ENCODE measurements at regions not wholly inside any gene's neighbourhood (a gene's known extent, or its start where the extent isn't known, plus 50 kb on each side); places are given as distances from the start of the nearest gene placed in this dataset.

GRCh38 chr14:71366861-71367260 is 459.6 kb downstream of the PCNX1 start:
- TF ChIP-seq CTCF (IDR thresholded peaks at IDR 0.05) (no peak), POLR2AphosphoS5 (IDR thresholded peaks at IDR 0.05) (no peak), POLR2A (IDR thresholded peaks at IDR 0.05) (no peak)
- H3K27ac ChIP-seq = no peak overlapping the region
- WGBS = 96% methylated on average over 4 of the region's 4 CpGs
- H3K36me3 ChIP-seq = no peaks in the 10 kb centered on the region
- no peaks in the 10 kb centered on the region for H3K9me3 ChIP-seq
- H3K4me3 ChIP-seq = no peak overlapping the region
- no peaks in the 10 kb centered on the region for H3K4me1 ChIP-seq (replicated peaks)
- intact Hi-C loops (cut with DNase I) = no loop called here
- H3K27me3 ChIP-seq (replicated peaks; ENCODE audit: insufficient read depth) = no peaks in the 10 kb centered on the region
- DNase-seq (ENCODE audit: low spot score) = no peak

GRCh38 chr14:71371711-71372396 is 464.6 kb downstream of the PCNX1 start:
- WGBS = 27% methylated on average over 2 of the region's 2 CpGs
- peak overlapping the region in 1 of 2 donors; percentile 5 for H3K27ac ChIP-seq
- H3K36me3 ChIP-seq = no peaks in the 10 kb centered on the region
- no peaks in the 10 kb centered on the region for H3K9me3 ChIP-seq
- no peak overlapping the region for H3K4me3 ChIP-seq
- no peak for DNase-seq (ENCODE audit: low spot score)
- H3K27me3 ChIP-seq (replicated peaks; ENCODE audit: insufficient read depth) = no peaks in the 10 kb centered on the region
- TF ChIP-seq POLR2A (IDR thresholded peaks at IDR 0.05) = no peak
- TF ChIP-seq POLR2AphosphoS5 (IDR thresholded peaks at IDR 0.05) = no peak
- TF ChIP-seq CTCF (IDR thresholded peaks at IDR 0.05) = no peak
- H3K4me1 ChIP-seq (replicated peaks) = no peaks in the 10 kb centered on the region
- intact Hi-C loops (cut with DNase I) = no loop called here

- no peaks in the 10 kb centered on the region for H3K9me3 ChIP-seq
- no peak for TF ChIP-seq POLR2A (IDR thresholded peaks at IDR 0.05)
- peak; percentile 87 for TF ChIP-seq POLR2AphosphoS5 (IDR thresholded peaks at IDR 0.05)
- no peak overlapping the region for H3K4me3 ChIP-seq
- intact Hi-C loops (cut with DNase I) = no loop called here
- peak; percentile 16 for DNase-seq (ENCODE audit: low spot score)
- 40% methylated on average over 4 of the region's 4 CpGs for WGBS
- no peaks in the 10 kb centered on the region for H3K27me3 ChIP-seq (replicated peaks; ENCODE audit: insufficient read depth)
- no peaks in the 10 kb centered on the region for H3K36me3 ChIP-seq
- no peaks in the 10 kb centered on the region for H3K4me1 ChIP-seq (replicated peaks)
- H3K27ac ChIP-seq = peak overlapping the region in 1 of 2 donors; percentile 5
Observed at GRCh38 chr14:71372411-71372838, 465.2 kb downstream of the PCNX1 start.

- no peaks in the 10 kb centered on the region for H3K4me1 ChIP-seq (replicated peaks)
- WGBS = 90% methylated on average over 1 of the region's 1 CpG
- H3K9me3 ChIP-seq = no peaks in the 10 kb centered on the region
- H3K36me3 ChIP-seq = no peaks in the 10 kb centered on the region
- intact Hi-C loops (cut with DNase I) = no loop called here
- TF ChIP-seq CTCF (IDR thresholded peaks at IDR 0.05) = no peak
- no peak for TF ChIP-seq POLR2AphosphoS5 (IDR thresholded peaks at IDR 0.05)
- no peak for TF ChIP-seq POLR2A (IDR thresholded peaks at IDR 0.05)
- H3K4me3 ChIP-seq = no peak overlapping the region
- no peak overlapping the region for H3K27ac ChIP-seq
- no peak for DNase-seq (ENCODE audit: low spot score)
- no peaks in the 10 kb centered on the region for H3K27me3 ChIP-seq (replicated peaks; ENCODE audit: insufficient read depth)
Observed at GRCh38 chr14:71373773-71374172, 466.5 kb downstream of the PCNX1 start.

GRCh38 chr14:71374989-71375388 is 467.7 kb downstream of the PCNX1 start:
- Histone ChIP-seq H3K9me3 (no peaks in the 10 kb centered on the region), H3K4me1 (replicated peaks) (no peaks in the 10 kb centered on the region), H3K27ac (no peak overlapping the region), H3K27me3 (replicated peaks; ENCODE audit: insufficient read depth) (no peaks in the 10 kb centered on the region), H3K4me3 (no peak overlapping the region), H3K36me3 (no peaks in the 10 kb centered on the region)
- WGBS = 91% methylated on average over 1 of the region's 1 CpG
- DNase-seq (ENCODE audit: low spot score) = no peak
- intact Hi-C loops (cut with DNase I) = no loop called here
- TF ChIP-seq POLR2AphosphoS5 (IDR thresholded peaks at IDR 0.05) (no peak), POLR2A (IDR thresholded peaks at IDR 0.05) (no peak), CTCF (IDR thresholded peaks at IDR 0.05) (no peak)

Data from prostate gland (tissue), 2 donors.